Transverse colon (tissue), 4 donors: ENCODE measurements at regions not wholly inside any gene's neighbourhood (a gene's known extent, or its start where the extent isn't known, plus 50 kb on each side); places are given as distances from the start of the nearest gene placed in this dataset.

Experiments
- DNase-seq: peaks from one replicate; pipeline ENCODE4 v3.0.0-alpha.2; 2019
- H3K27ac ChIP-seq, 4 donors: fragments of 200-600 bp; sonication (generic); 2 replicates each; pipeline ENCODE4 v1.5.1; 2016 to 2018; ENCODE audit warnings: inconsistent platforms in 4 of 4
- H3K27me3 ChIP-seq: fragments of 200-600 bp; sonication (generic); 2 replicates; pipeline ENCODE4 v1.5.1; 2017; ENCODE audit warnings: inconsistent platforms
- H3K36me3 ChIP-seq, 4 donors: fragments of 200-600 bp; sonication (generic); 2 replicates each; pipeline ENCODE4 v1.5.1; 2017 to 2019; ENCODE audit warnings: inconsistent platforms in 4 of 4
- H3K4me1 ChIP-seq, 4 donors: fragments of 200-600 bp; sonication (generic); 2 replicates each; pipeline ENCODE4 v1.5.1; 2017 to 2020; ENCODE audit warnings: inconsistent platforms in 4 of 4
- H3K4me3 ChIP-seq, 4 donors: fragments of 200-600 bp; sonication (generic); 1 replicate in 1 of 4; 2 replicates in 3 of 4; pipeline versions ENCODE4 v1.5.1 to v1.6.1; 2017 to 2019; ENCODE audit warnings: inconsistent platforms in 4 of 4
- H3K9me3 ChIP-seq, 2 donors: fragments of 200-600 bp; sonication (generic); 2 replicates each; pipeline ENCODE4 v1.5.1; 2017 to 2019; ENCODE audit warnings: inconsistent platforms in 2 of 2
- CTCF ChIP-seq, 5 experiments: fragments of 200-600 bp in 3 of 5; fragments of 450-650 bp in 2 of 5; sonication (generic) in 3 of 5; IDR thresholded peaks; 1 replicate in 2 of 5; 2 replicates in 3 of 5; pipeline ENCODE4 v1.5.1; 2016 to 2017; ENCODE audit warnings: antibody characterized with exemption in 5 of 5, inconsistent platforms in 3 of 5, mild to moderate bottlenecking in 2 of 5, moderate library complexity in 1 of 5
- EP300 ChIP-seq: sonication (generic); formaldehyde crosslinking; IDR thresholded peaks from one replicate; pipeline ENCODE4 v1.6.1; 2017; ENCODE audit warnings: antibody characterized with exemption, low read depth
- POLR2A ChIP-seq: fragments of 450-650 bp; IDR thresholded peaks from one replicate; pipeline ENCODE4 v1.6.1; 2016; ENCODE audit warnings: antibody characterized with exemption, mild to moderate bottlenecking, moderate library complexity
- POLR2AphosphoS5 ChIP-seq, 3 donors: sonication (generic); formaldehyde crosslinking; IDR thresholded peaks; one replicate each; pipeline ENCODE4 v1.6.1; 2016; ENCODE audit warnings: antibody characterized with exemption in 3 of 3
- WGBS, 2 donors: methylation state at CpG; one replicate each; pipeline ENCODE4 v1.1.5; 2018; ENCODE audit warnings: low coverage in 1 of 2; 5-methylcytosine and 5-hydroxymethylcytosine counted together
- in situ Hi-C, 4 donors: fragments of 200-750 bp; cut with MboI; loops; one replicate each; pipeline versions ENCODE4 v1.15.0 to v1.15.1; 2017; ENCODE audit warnings: low sequenced_read_pairs in 3 of 4, low pct_ligation_motif_present in 1 of 4, low pct_unique_long_range_greater_than_20kb in 1 of 4
- intact Hi-C: fragments of 100-400 bp; cut with DNase I; formaldehyde crosslinking; loops from one replicate; pipeline ENCODE4 v1.15.1; 2023; ENCODE audit warnings: low total_unique reads

- 36 to 50% methylated on average over 1 of the region's 1 CpG for WGBS, 2 donors
- no peak for DNase-seq
- Histone ChIP-seq H3K9me3 (no peaks in the 10 kb centered on the region), H3K4me1 (no peaks in the 10 kb centered on the region), H3K27me3 (no peaks in the 10 kb centered on the region), H3K4me3 (no peak overlapping the region), H3K36me3 (no peaks in the 10 kb centered on the region), H3K27ac (no peak overlapping the region)
- intact Hi-C loops (no loop called here), in situ Hi-C loops (no loop called here)
- no peak for TF ChIP-seq EP300
- no peak for TF ChIP-seq CTCF (IDR thresholded peaks at IDR 0.05)
Measured at GRCh38 chr2:188835006-188835405, 139.2 kb upstream of the COL3A1 start.

DNA sequence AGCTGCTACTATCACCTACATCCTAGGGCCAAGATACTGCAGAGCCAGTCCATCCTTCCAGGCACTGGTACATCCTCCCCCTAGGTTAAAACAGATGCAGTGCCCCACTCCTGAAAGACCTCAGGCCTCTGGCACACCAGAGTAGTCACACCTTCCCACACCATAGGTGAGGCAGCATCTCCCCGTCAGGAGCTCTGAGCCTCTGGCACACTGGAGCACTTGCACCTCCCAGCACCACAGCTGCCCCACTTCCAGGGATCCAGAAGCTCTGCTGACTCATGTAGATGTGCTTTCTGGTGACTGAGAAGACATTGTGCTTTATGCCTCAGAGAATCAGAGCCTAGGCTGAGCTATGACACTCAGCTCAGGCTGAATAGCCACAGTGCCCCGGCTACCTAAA is 138.4 kb upstream of the COL3A1 start:
- Histone ChIP-seq H3K27me3 (no peaks in the 10 kb centered on the region), H3K9me3 (no peaks in the 10 kb centered on the region), H3K4me3 (no peak overlapping the region), H3K27ac (no peak overlapping the region), H3K4me1 (no peaks in the 10 kb centered on the region), H3K36me3 (no peaks in the 10 kb centered on the region)
- no peak for DNase-seq
- 95% methylated on average over 2 of the region's 2 CpGs; no CpG with 5 or more reads in 1 of the 2 donors for WGBS, 2 donors
- TF ChIP-seq EP300, result no peak
- TF ChIP-seq CTCF (IDR thresholded peaks at IDR 0.05), result no peak
- TF ChIP-seq POLR2A, result no peak
- TF ChIP-seq POLR2AphosphoS5 (IDR thresholded peaks at IDR 0.05), result no peak
- intact Hi-C loops, result no loop called here
- in situ Hi-C loops, result no loop called here

- intact Hi-C loops (no loop called here), in situ Hi-C loops (no loop called here)
- no peak for DNase-seq
- Histone ChIP-seq H3K27ac (no peak overlapping the region), H3K4me1 (no peaks in the 10 kb centered on the region), H3K4me3 (no peak overlapping the region), H3K9me3 (no peaks in the 10 kb centered on the region), H3K27me3 (no peaks in the 10 kb centered on the region), H3K36me3 (no peaks in the 10 kb centered on the region)
- TF ChIP-seq CTCF (IDR thresholded peaks at IDR 0.05) (no peak), POLR2AphosphoS5 (IDR thresholded peaks at IDR 0.05) (no peak), EP300 (no peak), POLR2A (no peak)
Measured at GRCh38 chr2:188845692-188846091, 128.5 kb upstream of the COL3A1 start.

- Histone ChIP-seq H3K27me3 (no peaks in the 10 kb centered on the region), H3K4me3 (no peak overlapping the region), H3K36me3 (no peaks in the 10 kb centered on the region), H3K9me3 (no peaks in the 10 kb centered on the region), H3K27ac (no peak overlapping the region), H3K4me1 (no peaks in the 10 kb centered on the region)
- intact Hi-C loops, result no loop called here
- TF ChIP-seq POLR2AphosphoS5 (IDR thresholded peaks at IDR 0.05) (no peak), POLR2A (no peak), CTCF (IDR thresholded peaks at IDR 0.05) (no peak), EP300 (no peak)
- in situ Hi-C loops, result no loop called here
- DNase-seq, result no peak
- 36 to 39% methylated on average over 1 of the region's 1 CpG for WGBS, 2 donors
Measured at GRCh38 chr2:188848887-188849435, 125.2 kb upstream of the COL3A1 start.
